ENCODE measurements at regions not wholly inside any gene's neighbourhood (a gene's known extent, or its start where the extent isn't known, plus 50 kb on each side); places are given as distances from the start of the nearest gene placed in this dataset.

GRCh38 chr10:52959810-52960209 lies 187.2 kb upstream of the MBL2 start:
- Histone ChIP-seq H3K4me3 (ENCODE audit: low read depth, low read length) (no peak overlapping the region), H3K27me3 (ENCODE audit: control insufficient read depth, insufficient read depth, low read length) (no peaks in the 10 kb centered on the region), H3K36me3 (ENCODE audit: control insufficient read depth, insufficient read depth, low read length) (no peaks in the 10 kb centered on the region)
- ChIA-PET CTCF (interaction anchor here (0.6 kb wide), 1 partner anchor 101 kb away, joined by 3 read pairs; no protein-coding TSS in a partner anchor), POLR2A (no interaction called here)
- no peak for TF ChIP-seq CTCF (IDR thresholded peaks at IDR 0.05; ENCODE audit: insufficient read depth, low read depth, low read length)
- DNase-seq (ENCODE audit: low read depth), result no peak

GRCh38 chr10:52956861-52957260 lies 184.3 kb upstream of the MBL2 start:
- DNase-seq (ENCODE audit: low read depth), result no peak
- H3K27me3 ChIP-seq (ENCODE audit: control insufficient read depth, insufficient read depth, low read length), result no peaks in the 10 kb centered on the region
- ChIA-PET POLR2A (no interaction called here), CTCF (no interaction called here)
- H3K4me3 ChIP-seq (ENCODE audit: low read depth, low read length), result no peak overlapping the region
- TF ChIP-seq CTCF (IDR thresholded peaks at IDR 0.05; ENCODE audit: insufficient read depth, low read depth, low read length), result no peak
- no peaks in the 10 kb centered on the region for H3K36me3 ChIP-seq (ENCODE audit: control insufficient read depth, insufficient read depth, low read length)

- DNase-seq (ENCODE audit: low read depth), result no peak
- CTCF ChIA-PET, result no interaction called here
Measured at GRCh38 chr10:52956461-52956860, 183.9 kb upstream of the MBL2 start.

GRCh38 chr10:52955337-52955736 lies 182.8 kb upstream of the MBL2 start:
- H3K4me3 ChIP-seq (ENCODE audit: low read depth, low read length), result no peak overlapping the region
- POLR2A ChIA-PET, result no interaction called here
- TF ChIP-seq CTCF (IDR thresholded peaks at IDR 0.05; ENCODE audit: insufficient read depth, low read depth, low read length), result no peak
- H3K36me3 ChIP-seq (ENCODE audit: control insufficient read depth, insufficient read depth, low read length), result no peaks in the 10 kb centered on the region
- H3K27me3 ChIP-seq (ENCODE audit: control insufficient read depth, insufficient read depth, low read length), result no peaks in the 10 kb centered on the region
- CTCF ChIA-PET, result no interaction called here
- no peak for DNase-seq (ENCODE audit: low read depth)

More at GRCh38 chr10:52956461-52956860, 183.9 kb upstream of the MBL2 start:
- Histone ChIP-seq H3K4me3 (ENCODE audit: low read depth, low read length) (no peak overlapping the region), H3K36me3 (ENCODE audit: control insufficient read depth, insufficient read depth, low read length) (no peaks in the 10 kb centered on the region), H3K27me3 (ENCODE audit: control insufficient read depth, insufficient read depth, low read length) (no peaks in the 10 kb centered on the region)
- TF ChIP-seq CTCF (IDR thresholded peaks at IDR 0.05; ENCODE audit: insufficient read depth, low read depth, low read length), result no peak
- POLR2A ChIA-PET, result no interaction called here

GRCh38 chr10:52954407-52954806 lies 181.8 kb upstream of the MBL2 start:
- H3K36me3 ChIP-seq (ENCODE audit: control insufficient read depth, insufficient read depth, low read length), result no peaks in the 10 kb centered on the region
- ChIA-PET POLR2A (no interaction called here), CTCF (no interaction called here)
- TF ChIP-seq CTCF (IDR thresholded peaks at IDR 0.05; ENCODE audit: insufficient read depth, low read depth, low read length), result no peak
- DNase-seq (ENCODE audit: low read depth), result no peak
- no peak overlapping the region for H3K4me3 ChIP-seq (ENCODE audit: low read depth, low read length)
- no peaks in the 10 kb centered on the region for H3K27me3 ChIP-seq (ENCODE audit: control insufficient read depth, insufficient read depth, low read length)
